GM18867 (cell line): ENCODE measurements at regions not wholly inside any gene's neighbourhood (a gene's known extent, or its start where the extent isn't known, plus 50 kb on each side); places are given as distances from the start of the nearest gene placed in this dataset.

Experiments
- ATAC-seq: cut with Tn5 transposase; IDR thresholded peaks from one replicate; pipeline ENCODE4 v1.9.1; 2021; ENCODE audit warnings: mild to moderate bottlenecking, moderate library complexity; ENCODE audit not compliant: unreplicated experiment

DNA sequence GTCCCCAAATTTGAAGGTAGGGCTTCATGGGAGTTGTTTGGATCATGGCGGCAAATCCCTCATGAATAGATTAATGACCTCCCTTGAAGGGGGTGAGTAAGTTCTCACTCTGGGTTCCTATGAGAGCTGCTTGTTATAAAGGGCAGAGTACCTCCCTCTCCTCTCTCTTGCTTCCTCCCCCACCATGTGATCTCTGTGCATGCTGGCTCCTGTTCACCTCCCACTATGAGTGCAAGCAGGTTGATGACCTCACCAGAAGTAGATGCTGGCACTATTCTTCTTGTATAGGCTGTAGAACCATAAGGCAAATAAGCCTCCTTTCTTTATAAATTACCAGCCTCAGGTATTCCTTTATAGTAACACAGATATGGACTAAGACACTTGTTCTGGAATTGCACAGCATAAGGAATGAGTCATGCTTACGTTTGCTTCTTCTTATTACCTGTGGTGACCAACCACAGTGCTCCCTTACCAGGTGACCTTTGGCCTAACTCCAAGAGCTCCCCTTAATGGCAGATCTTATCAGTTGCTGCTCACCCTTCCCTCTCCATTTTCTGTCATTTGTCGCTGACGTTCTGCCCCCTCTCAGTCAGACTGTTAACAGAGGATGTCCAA lies 559.5 kb upstream of the GCFC2 start:
- no peak for ATAC-seq

DNA sequence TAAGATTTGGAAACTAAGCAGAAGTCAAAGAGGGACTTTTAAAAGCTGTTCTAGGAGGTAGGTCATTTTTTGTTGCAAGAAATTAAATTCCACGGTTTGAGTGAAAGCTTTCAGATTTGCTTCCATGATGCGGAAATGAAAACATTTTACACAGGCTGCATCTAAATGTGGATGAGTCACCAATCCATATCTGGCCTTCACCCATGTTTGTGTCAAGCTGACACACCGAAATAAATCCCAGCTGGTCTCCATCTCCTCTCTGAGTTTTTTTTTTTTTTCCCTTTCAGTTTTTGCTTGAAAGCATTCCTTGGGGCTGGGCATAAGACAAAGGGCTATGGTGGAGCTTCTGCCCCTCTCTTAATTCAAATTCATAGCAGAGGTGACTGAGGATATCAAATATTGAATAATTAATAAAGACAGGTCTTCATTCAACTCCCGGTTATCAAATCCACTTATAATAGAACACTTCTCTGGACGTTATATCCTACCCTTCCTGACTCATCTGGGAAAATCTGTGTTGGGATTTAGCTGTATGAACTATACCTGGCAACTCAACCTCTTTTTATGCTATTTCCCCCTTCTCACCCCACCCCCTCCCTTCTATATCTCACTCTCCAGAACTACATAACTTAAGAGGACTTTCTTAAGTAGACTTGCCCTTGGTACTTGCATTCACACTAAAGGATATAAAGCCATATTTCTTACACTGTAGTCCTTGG lies 558.3 kb upstream of the GCFC2 start:
- ATAC-seq, result no peak

DNA sequence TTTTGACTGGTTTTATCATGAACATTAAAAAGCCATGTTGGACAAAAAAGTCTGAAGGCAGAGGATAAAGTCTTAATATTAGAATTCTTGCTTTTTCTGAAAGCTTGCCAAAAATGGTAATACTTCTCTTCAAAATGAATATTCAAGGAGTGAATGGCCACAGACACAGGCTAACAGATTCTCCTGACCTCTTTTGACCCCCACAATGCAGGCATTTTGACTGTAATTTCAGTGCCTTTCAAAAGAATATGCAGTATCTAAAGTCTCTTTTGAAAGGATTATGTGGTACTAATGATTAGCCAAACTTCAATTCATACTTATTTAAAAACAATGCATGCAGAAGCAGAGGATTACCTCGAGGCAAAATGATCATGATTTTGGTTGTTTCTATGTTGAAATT lies 557.8 kb upstream of the GCFC2 start:
- ATAC-seq, result no peak

DNA sequence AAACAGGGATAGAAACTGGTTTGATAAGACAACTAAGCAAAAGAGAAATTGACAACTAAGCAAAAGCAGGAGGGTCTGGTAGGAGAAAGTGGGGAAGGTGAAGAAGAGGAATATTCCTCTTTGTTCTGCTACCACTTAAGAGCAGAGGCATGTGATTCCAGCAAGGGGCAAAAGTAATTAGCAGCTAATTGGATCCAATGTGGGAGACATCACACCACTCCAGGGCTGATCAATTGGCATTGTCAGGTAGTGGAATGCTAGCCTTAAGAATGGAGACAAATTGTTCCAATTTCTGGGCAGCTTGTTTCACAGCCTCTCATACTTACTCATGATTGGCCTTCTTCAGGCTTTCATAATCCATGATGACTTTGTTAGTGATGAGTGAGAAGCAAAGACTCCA lies 547.1 kb upstream of the GCFC2 start:
- ATAC-seq, result no peak

DNA sequence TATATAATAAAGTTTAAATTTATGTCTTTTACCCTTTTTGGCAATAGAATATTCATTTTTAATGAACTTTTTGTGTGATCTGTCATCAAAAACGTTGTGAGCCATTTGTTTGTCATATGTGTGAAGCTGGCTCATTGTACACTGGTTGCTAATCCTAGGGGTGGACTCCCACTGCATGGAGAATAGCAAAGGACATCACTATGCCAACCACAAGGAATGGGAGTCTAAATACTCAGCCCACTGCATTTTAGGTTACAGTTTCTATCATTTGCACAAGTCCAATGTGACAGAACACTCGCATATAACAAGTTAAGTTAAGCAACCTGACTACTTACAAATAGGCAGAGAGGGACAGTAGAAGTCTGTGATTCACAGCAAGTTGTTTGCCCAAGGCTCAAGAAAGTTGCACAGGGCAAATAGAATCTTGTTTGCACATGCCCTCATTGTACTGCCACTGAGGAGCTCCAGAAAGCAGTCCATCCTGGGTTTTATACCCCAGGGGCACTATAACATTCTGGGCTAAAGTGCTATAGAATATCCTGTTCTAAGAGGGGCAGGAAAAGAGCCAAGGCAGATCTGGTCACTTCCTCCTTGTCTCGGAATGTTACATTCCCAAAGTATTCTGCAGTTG lies 545.9 kb upstream of the GCFC2 start:
- ATAC-seq, result no peak

DNA sequence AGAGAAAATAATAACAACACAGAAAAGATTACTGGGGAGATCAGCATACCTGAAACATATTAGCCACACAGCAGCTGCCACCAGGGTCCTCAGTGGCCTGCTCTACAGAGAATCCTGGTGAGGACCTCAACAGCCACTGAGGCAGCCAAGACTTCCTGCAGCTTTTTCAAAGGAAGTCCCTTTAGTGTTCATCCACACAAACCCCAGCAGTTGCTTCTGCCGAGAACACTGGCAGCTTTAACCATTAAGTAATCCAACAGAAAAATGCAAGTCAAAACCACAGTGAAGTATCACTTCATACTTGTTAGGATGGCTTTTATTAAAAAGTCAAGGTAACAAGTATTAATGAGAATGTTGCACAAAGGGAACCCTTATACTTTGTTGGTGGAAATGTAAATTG lies 542.0 kb upstream of the GCFC2 start:
- ATAC-seq, result no peak

DNA sequence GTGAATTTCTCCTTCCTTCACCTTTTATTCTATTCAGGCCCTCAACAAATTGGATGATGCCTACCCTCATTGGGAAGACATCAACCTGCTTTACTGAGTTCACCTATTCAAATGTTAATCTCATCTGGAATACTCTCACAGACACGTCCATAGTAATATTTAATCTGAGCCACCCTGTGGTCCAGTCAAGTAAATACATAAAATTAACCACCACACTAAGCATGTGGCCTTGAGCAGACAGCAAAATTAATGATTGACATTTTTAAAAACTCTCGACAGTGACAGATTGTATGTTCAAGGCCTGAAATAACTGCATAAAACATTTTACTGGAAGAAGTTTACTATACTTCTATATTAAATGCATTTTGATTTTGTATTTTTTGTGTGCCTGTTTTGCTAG lies 540.6 kb upstream of the GCFC2 start:
- peak; percentile 51 for ATAC-seq

DNA sequence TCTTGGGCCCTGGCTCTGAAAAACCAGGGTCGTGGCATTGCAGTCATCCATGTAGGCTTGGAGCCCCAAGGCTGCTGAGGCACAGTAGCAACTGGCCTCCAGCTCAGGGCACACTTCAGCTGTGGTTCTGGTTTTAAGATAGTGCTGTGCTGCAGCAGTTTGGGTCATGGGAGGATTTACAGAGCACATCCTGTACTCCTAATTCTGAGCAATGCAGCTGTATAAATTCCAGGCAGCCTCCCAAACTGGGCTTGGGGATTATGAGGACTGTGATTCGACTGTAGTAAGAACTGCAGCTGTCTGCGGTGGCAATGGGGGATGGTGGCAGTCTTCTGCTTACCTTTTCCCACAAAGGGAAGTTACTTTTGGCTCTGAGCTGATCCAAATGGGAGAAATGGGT lies 536.3 kb upstream of the GCFC2 start:
- no peak for ATAC-seq

DNA sequence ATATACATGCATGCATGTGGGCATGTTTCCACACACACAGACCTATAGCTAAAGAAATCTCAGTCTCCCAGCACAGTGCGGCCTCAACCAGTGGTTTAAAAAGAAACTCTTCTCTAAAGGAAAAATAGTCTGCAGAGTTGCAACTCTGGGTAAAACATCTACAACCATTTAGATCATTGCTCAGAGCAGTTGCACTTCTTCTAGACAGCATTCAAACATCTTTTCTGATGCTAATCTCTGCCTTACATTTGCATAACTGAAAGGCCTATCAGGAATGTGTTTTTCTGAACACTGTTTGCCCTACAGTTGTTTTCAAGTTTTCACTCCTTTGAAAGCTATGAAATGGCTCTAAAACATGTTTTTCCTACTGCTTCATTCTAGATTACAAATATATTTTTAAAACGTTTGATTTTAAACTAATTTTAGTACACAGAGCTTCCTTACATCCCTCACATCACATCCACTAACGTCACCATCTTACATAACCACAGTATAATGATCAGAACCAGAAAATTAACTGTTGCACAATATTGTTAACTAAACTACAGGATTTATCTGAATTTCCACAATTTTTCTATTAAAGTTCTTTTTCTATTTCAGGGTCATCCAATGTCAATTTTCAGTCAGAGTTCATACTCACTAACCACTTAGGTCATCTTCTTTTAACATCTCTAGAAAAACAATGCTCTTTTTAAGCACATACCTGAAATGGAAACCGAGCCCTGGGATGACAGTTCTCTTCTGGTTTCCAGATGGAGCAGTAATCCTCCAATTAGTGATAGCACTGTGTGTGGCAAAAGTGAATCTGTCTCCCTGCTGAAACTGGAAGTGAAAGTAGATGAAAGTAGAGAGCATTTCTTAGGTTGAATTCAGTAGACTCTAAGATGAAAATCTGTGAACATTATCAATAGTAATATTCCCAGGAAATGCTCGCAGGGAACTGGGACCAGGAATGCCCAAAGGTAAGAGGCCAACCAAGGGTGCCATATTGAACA lies 501.6 kb upstream of the GCFC2 start:
- ATAC-seq, result peak; percentile 51

DNA sequence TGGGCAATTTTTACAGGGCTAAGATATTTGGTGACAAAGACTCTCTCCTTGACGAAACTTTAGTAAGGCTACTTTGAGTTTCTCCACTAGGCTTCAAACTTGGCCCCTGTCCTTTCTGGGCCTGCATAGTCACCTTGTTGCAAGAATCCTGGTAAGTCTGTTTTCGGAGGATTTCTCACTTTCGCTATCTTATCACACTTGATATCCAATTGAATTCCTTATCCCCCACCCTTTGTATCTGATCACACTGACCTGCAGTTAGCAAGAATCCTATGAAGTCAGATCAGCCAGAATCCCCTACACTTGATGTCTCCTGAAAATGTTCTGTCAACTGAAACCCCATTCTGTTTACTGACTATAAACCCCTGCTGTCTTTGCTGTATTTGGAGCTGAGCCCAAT lies 499.8 kb upstream of the GCFC2 start:
- ATAC-seq, result no peak

DNA sequence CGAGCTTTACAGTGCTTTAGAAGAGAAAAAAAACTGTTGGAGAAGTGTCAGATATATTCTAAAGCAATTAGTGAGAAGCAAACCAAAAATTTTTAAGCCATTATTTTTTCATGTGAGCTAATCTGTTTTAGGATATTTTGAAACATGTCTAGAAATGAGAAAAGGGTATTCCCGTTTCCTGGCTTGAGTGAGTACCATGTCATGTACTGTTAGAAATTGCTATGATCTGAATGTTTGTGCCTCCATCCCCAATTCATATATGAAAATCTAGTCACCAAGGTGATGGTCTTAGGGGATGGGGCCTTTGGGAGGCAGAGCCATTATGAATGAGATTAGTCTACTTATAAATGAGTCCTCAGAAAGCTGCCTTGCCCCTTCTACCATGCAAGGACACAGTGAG lies 493.3 kb upstream of the GCFC2 start:
- no peak for ATAC-seq

DNA sequence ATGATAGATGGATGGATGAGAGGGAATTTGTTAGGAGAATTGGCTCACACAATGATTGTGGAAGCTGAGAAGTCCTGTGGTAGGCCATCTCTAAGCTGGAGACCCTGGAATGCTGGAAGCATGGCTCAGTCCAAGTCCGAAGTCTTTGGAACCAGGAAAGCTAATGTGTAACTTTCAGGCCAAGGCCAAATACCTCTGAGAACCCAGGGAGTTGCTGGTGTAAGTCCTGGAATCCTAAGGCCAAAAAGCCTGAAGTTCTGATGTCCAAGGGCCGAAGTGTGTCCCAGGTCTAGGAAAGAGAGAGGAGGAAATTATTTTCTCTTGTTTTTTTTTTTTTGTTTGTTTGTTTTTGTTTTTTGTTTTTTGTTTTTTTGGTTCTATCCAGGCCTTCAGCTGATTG lies 492.2 kb upstream of the GCFC2 start:
- no peak for ATAC-seq

DNA sequence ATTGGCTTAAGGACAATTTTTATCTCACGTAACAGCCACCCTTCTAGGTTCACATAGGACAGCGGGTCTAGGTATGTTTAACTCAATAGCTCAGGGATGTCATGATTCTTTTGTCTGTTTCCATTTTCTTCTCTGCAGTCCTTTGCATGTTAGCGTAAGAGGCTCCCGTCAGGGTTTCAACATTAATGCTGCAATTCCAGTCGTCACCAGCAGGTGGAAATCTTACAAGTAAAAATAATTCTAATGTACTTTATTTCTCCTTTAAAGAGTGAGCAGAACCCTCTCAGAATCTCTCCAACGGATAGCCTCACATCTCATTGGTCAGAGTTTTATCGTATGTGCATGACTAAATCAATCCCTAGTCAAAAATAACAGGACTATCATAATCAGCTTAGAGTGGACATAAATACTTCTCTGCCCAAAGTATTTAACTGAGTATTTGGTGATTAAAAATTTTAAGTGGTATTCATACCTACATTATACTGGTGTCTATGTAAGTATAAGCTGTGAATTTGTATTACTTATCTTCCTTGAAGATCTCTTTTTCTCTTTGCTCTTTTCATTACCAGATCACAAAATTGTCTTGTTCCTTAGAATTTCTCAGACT lies 487.2 kb upstream of the GCFC2 start:
- peak; percentile 83 for ATAC-seq

DNA sequence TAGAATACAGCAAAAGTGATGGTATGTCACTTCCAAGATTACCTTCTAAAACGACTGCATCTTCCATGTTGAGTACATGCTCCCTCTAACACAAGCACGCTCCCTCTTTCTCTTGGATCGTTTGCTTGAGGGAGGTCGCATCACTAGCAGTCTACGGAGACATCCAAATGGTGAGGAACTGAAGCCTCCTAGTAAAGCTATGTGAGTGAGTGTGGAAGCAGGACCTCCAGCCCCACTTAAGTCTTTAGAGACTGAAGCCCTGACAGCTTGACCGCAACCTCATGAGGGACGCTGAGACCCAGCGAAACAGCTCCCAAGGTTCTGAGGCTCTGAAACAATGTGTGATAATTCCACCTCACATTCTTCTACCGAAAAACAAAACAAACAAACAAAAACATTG lies 486.7 kb upstream of the GCFC2 start:
- ATAC-seq, result peak; percentile 32

DNA sequence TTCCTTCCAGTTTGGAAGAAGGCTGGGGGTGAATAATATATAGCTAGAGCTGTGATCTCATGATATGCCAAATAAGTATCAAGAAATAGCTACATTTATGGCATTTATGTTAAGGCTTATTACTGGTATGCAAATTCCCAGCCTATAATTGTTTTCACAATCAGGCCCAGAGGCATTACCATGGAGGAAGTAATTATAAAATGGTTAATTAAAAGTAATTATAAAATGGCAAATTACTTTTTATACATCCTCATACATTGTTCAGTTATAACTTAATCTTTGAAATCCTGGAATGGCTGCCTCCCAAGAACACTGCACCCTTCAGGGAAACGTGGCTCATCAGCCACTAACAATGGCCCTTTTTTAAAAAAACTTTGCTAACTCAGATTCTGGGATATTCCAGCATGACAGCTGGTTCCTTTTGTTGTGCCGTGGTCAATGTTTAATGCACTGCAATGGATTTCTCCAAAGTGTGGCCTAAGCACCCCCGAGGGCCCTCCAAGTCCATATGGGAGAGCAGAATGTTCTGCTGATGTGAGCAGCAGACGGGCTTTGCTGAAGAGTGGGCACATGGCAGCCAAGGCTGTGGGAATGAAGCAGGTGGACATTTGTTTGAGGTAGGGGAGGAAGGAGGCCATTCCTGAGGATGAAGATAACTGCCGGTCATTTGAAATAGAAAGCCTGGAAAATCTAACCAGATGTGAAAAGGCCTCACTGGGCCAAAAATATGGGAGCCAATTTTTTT lies 483.5 kb upstream of the GCFC2 start:
- ATAC-seq, result no peak

DNA sequence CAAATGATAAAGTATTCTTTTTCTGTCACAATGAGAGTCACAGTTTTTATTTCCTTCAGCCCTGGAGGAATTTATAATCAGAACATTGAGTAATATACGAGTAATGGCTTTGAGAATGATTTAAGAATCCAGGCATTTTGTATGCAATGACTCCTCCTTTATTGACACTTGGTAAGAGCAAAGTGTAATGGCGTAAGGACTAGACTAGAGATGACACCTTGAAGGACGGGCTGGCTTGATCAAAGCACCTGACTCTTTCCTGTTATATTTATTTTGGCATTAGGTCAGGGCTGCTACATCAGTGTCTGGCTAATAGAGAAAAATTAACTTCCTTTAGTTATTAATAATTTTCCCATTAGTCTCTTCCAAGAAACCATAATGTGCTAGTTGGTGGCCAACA lies 482.4 kb upstream of the GCFC2 start:
- ATAC-seq, result no peak

DNA sequence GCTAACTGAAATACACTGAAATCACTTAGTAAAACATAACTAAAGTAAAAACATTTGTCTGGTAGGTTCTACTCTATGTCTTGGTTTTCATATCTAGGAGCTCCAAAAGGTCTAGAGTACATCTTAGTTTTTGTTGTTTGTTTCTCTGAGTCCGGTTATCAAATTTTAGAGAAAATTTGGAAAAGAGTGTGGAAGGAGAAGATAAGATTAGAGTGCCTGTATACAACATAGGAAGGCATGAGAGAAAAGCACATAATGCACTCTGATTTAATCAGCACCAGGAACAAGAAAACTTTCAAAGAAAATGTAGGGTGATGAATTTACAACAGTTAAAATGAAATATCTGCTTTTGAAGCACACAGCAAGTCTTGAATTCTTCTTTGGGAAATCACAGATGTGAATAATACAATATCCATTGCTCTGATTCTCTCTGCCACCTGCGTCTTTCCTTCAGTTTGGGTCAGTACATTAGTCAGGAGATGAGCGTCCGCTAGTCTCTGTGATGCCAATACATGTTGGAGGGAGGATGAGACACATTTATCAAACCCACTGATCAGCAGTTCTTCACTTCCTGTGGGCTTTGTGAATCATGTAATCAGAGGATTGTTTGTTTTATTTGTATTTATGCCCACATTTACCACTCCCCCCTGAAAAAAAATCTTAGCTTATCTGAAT lies 477.8 kb upstream of the GCFC2 start:
- ATAC-seq, result no peak

DNA sequence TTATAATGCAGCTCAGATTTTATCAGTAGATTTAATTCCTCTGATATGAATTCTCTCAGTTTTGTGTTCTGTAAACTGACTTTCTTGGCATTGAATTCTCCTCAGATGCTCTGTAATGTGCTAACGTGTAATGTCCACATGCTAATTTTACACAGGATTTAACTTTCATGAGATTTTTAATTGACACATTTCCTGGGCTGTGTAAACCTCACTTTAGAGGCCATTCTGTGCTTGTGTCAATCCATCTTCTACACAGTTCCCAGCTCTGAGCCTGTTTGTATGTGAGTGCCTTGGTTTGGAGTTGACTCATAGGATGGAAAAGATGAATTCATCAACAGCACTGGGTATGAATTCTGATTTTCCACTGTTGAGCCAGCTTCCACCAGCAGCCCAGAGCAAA lies 476.7 kb upstream of the GCFC2 start:
- ATAC-seq, result no peak

DNA sequence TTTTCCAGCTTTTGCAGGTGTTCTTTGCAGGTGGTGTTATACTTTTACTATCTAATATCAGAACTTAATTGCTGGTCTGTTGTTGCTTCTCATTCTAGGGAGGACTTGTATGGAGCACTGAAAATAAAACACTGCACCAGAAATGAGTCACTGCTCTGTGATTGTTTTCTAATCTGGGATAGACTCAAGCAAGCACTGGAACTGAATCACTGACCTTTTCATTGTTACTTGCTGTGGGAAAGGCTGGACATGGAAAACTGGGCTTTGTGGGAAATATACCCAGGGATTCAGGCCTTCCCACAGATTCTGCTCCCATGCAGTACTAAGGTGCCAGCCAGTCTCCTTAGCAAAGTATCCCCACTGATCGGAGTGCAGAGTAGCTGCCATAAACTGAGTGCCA lies 470.0 kb upstream of the GCFC2 start:
- ATAC-seq, result no peak

DNA sequence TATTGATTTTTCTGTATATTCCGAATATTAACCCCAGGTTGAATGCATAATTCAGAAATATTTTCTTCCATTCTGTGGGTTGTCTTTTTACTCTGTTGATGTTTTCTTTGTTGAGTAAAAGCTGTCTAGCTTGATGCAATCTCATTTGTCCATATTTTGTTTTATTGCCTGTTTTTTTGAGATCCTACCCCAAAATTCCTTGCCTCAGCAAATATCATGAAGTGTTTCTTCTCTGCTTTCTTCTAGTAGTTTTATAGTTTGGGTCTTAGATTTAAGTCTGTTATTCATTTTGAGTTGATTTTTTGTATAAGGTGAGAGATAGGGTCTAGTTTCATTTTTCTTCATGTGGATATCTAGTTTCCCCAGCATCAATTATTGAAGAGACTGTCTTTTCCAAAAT lies 467.9 kb upstream of the GCFC2 start:
- ATAC-seq, result no peak
